Myocyte (in vitro differentiated cells): ENCODE measurements at regions not wholly inside any gene's neighbourhood (a gene's known extent, or its start where the extent isn't known, plus 50 kb on each side); places are given as distances from the start of the nearest gene placed in this dataset.
"Not testable (repeated sequence)": the region's sequence is repeated elsewhere in the genome, so short reads cannot be mapped to it uniquely, and the experiment has no call there.

Source experiments
- DNase-seq: peaks from one replicate; pipeline ENCODE4 v3.0.0-alpha.2; 2012; ENCODE audit warnings: low read depth

DNA sequence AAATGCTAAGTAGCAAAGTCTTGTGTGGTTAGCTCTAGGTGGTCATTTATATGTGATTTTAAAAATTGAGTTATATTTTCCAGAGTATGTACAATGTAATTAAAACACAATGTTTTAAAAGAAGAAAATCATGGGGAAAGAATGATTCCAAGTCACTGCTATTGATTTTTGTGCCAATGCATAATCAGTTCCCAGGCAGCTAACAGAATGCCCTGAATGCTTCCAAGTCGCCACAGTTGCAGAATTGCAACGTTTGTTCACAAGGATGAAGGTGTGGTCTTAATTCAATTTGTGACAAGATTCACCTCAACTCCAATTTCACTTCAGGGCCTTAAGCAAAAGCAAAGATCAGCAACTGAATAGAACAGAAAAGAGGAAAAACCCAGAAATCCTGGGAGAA, 200.4 kb downstream of the SPP2 start:
- no peak for DNase-seq

DNA sequence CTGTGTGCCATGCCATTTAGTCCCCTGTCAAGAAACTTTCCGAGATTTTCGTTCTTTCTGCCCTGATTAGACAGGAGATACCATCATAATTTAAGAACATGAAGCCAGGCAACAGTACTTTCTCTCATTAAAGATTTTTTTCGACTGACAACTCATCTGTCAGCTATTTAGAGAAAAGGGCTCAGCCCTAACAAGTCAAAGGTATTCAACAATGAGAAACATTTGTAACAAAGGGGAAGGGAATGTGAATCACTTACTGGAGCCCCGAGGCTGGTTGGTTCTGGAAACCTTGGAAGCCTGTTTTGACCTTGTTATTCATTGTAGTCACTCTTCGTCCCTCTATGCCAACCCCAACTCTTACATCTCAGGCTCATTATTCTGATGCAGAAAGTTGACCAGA, 199.4 kb downstream of the SPP2 start:
- DNase-seq: peak; percentile 64

DNA sequence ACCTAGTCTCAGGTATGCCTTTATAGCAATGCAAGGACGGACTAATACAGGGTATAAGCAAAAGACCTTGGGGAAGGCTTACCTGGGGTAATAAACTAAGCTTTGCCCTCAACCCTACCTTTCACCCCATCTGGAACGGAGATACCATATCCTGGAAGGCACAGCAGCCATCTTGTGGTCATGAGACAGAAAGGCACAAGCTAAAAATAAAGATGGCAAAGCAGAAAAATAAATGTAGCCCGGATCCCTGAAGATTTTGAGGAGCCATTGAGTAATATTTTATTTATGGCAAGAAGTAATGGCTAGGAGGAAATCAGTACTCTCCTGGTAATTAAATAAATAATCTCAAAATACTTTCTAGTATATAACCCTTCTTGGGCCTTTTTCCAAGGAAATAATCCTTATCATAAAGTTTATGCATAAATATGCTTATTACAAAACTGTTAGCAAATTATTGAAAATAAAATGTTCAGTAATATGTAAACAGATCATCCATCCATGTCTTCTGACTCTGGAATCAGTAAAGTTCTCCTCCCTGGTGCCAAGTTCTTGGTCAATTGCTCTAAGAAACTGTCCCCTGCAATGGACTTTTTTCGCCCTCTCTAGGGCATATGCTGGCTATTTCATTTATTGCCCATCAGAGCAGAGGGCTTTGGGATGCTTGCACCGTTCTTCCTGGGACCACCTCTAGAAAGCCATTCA, 198.7 kb downstream of the SPP2 start:
- no peak for DNase-seq

DNA sequence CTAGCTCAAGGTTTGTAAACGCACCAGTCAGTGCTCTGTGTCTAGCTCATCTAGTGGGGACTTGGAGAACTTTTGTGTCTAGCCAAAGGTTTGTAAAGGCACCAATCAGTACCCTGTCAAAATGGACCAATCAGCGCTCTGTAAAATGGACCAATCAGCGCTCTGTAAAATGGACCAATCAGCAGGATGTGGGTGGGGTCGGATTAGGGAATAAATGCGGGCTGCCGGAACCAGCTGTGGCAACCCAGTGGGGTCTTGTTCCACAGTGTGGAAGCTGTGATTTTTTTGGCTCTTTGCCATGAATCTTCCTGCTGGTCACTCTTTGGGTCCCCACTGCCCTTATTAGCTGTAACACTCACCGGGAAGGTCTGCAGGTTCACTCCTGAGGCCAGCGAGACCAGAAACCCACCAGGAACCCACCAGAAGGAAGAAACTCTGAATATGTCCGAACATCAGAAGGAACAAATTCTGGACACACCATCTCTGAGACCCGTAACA, 197.8 kb downstream of the SPP2 start:
- DNase-seq: not testable (repeated sequence)

DNA sequence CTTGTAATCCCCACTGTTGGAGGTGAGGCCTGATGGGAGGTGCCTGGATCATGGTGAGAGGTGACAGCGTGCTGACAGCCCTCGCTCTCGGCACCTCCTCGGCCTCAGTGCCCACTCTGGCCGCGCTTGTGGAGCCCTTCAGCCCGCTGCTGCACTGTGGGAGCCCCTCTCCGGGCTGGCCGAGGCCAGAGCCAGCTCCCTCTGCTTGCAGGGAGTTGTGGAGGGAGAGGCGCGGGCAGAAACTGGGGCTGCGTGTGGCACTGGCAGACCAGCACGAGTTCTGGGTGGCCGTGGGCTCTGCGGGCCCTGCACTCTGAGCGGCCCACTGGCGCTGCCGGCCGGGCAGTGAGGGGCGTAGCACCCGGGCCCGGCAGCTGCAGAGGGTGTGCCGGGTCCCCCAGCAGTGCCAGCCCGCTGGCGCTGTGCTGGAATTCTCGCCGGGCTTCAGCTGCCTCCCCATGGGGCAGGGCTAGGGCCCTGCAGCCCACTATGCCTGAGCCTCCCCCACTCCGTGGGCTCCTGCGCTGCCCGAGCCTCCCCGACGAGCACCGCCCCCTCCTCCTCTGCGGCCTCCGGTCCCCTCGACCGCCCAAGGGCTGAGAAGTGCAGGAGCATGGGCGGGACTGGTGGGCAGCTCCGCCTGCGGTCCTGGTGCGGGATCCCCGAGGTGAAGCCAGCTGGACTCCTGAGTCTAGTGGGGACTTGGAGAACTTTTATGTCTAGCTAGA, 197.1 kb downstream of the SPP2 start:
- DNase-seq: no peak

DNA sequence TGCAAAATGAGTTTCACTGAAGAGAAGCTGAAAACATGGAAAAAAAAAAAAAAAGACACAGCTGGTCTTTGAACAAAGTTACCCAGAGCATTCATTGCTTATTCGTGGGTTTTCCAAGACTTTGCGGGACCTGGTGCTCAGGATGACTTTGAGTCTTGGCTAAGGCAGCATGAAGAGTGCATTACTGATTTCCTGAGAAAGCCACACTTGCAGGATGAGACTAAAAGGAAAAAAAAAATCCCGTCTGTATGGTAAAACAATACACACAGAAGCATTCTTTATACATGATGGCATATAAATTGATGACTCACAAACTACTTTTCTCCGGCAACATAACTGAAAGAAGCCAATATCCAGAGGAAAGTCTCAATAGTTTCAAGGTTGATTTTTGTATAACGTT, 195.4 kb downstream of the SPP2 start:
- DNase-seq: peak; percentile 60

DNA sequence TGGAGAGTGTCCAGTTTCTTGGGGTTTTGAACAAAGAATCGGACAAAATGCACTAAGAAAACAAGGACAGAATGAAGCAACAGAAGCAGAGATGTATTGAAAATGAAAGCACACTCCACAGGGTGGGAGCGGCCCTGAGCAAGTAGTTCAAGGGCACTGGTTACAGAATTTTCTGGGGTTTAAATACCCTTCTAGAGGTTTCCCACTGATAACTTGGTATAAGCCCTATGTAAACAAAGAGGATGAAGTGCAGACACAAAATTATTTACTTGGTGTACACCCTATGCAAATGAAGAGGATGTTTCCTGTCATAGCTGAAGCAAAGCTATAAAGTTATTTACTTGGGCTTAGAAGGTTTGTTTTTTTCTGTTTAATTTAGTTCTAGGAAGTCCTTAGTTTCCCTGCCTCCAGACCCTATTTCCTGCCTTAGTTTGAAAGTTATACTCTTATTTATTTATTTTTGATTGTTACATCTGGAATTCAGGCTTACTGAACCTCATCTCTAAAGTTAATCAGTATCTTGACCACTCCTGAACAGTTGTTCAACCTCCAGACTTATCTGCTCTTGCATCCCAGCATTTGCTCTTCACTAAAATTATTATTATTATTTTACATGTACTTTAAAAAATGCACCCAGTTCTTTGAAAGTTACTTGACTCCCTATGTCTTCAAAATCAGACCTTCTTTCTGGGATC, 193.5 kb downstream of the SPP2 start:
- DNase-seq: peak; percentile 36

DNA sequence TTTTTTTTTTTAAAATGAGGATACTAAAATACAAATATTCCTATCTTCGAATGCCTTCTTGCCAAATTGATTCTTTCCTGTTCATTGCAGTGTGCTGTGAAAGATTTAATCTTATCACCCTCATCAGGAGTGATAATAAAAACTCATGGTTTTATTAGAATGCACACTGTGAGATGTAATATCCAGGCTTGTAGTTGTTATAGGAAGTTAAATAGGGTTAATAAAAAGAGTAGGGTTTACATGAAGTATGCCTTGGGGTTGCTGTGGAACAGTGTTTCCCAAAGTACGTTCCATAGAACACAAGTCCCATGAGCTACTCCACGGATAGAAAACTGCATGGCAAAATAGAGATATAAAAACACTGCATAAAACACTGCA, 191.9 kb downstream of the SPP2 start:
- DNase-seq: no peak

DNA sequence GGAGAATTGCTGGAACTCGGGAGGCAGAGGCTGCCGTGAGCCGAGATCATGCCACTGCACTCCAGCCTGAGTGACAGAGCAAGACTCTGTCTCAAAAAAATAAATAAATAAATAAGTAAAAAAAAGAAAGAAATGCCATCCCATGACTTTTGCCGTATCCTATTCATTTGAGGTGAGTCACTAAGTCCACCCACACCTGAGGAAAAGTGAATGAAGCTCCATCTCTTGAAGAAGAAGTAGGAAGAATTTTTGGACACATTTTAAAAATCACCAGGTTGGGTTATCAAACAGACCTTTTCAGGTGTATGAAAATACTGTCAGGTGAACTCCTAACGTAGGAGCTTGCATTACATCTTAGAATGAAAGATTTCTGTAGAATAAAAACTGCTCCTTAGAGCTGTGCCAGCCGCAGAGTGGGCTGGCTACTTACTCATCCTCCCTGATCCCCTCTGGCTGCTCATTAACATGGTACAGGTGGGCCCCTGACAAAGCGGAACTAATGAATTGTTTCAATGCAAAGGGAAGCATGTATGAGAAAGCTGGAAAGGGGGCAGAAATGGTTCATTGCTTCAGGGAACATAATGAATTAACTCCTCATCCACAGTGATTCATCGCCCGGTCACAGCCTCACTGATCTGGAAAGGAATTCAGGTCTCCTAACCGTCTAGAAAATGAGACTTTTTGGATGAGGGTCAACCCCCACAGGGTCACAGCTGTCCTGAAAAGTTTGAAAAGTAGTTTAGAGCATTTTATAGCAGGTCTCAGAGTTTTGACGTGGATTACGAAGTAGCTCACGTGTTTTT, 191.4 kb downstream of the SPP2 start:
- peak; percentile 54 for DNase-seq

DNA sequence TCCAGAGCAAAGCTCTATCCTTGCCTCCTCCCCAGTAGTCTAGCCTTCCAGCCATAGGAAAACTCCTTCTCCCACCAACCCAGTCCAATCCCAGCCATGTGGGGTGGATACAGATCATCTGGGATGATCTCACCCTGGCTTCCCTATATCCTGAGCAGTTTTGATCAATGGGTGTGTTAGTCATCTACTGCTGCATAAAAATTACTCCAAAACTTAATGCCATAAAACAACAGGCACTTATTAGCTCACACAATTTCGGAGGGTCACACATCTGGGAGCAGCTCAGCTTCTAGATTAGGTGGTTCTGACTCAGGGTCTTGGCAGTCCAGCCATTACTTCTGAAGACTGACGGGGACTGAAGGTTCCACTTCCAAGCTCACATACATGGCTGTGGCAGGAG, 190.4 kb downstream of the SPP2 start:
- no peak for DNase-seq

DNA sequence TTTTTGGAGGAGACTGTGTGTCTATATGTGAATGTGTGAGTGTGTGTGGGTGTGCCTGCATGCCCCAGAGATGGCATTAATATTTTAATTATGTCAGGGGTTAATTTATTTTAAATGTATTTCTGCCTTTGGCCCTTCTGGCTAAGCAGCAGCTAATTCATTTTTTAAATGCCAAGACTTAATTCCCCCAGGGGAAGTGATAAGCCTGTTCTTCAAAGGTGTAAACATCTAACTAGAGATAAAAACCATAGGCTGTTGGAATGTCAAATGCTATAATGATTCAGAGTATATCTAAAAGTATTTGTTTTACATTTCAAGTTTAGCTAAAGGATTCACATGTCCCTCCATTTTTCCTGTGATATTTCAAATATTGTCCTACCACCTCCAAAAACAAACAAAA, 184.7 kb downstream of the SPP2 start:
- DNase-seq: no peak

DNA sequence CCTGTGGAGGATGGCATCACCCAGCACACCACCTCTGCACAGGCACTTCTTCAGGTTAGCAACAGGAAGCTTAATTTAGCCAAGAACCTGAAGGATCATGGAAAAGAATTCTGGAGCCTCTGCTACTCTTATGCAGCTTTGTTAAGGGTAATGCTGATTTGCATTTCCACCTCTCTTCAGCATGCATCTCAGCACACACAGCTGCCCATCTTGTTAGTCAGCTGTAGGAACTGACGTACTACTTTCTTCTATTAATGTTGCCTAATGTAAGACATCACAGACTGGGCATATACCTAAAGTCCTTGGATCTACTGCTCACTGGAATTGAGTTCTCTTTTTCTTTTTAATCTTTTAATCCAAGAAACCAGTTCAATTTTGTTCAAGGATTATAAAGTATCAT, 181.0 kb downstream of the SPP2 start:
- no peak for DNase-seq

DNA sequence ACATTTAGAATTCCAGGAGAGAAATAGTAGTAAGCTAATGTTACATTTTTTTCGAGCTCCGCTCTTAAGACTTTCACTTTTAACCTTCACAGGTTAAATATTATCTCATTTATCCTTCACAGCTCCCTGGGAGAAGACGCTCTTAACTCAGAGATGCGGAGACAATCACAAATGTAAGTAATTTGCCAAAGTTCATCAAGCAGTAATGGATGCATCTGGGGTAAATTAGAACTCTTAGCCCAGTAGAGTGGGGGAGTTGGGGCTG, 168.5 kb downstream of the SPP2 start:
- DNase-seq: no peak

DNA sequence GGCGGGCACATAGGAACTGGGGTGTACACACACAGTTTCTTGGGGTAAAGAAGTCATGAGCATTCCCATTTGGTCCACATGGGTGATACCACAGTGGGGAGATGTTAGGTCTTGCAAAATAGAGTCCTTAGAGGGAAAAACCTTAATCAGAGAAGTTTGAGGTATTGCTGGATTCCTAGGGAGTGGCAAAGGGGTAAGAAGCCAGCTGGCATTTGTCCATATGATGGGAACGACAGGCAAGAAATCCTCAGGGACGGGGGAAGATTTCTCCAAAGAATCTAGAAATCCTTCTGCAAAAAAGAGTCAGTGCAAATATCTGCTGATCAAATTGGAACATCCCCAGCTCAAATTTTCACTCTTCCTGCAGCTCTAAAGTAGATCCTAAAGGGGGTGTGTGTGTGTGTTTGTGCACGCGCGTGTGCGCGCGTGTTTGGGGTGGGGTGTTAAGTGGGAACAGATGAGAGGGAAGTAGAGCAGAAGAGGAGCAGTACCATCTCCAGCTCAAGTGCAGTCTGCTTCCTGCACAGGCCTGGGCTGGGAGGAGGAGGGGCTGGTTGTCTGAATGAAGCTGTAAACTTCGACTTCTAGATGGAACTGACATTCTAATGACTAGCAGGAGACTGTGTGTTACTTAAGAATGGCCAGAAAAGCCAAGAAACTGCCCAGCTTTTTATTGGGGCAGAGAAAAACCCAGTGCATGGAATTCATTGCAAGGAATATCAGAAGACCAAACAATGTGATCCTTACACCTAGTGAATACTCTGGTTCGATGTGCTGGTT, 168.0 kb downstream of the SPP2 start:
- DNase-seq: peak; percentile 24

DNA sequence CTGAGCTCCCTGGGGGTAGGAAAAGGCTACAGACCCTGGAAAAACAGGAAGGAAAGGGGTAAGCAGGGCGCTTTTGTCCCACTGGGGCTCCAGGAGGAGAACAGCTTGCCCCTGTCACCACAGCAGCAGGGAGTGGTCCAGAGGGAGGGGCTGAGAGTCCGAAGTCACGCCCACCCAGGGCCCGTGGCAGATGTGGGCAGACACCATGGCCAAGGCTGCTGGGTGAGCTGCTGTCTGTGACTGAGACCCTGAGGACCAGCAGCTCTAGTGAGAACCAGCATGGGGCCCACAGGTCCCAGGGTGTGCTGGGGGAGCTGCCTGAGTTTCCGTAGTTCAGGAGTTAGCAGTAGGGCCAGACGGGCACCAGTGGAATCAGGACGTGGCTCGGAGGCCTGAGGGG, 162.0 kb downstream of the SPP2 start:
- no peak for DNase-seq

DNA sequence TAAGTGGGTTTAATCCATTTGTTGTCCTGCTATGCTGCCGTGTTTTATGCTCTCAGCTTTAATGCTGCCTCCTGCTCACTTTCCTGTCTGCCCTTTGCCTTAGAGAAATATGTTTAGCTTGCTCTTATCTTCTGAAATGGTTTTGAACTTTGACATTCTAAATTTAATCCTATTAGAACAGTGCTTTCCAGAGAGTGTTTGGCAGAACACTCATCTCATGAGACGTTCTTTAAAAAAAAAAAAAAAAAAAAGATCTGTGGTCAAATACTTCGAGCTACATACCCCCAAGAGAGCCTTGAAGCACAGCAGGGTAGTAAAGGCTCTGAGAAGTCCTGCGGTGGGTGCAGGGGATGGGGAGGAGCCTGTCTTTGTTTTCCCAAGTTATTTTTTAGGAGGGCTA, 161.3 kb downstream of the SPP2 start:
- no peak for DNase-seq

DNA sequence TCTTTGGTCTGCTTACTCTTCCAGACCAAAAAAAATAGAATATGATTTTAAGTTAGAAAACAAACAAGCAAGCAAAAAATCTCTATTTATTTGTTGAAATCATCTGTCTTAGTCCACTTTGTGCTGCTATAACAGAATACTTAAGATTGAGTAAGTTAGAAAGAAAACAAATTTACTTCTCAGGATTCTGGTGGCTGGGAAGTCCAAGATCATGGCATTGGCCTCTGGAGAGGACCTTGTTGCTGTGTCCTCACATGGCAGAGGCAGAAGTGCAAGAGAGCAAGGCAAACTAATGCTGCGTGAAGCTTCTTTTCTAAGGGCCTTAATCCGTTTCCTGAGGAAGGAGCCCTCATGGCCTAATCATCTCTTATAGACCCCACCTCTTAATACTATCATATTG, 156.2 kb downstream of the SPP2 start:
- no peak for DNase-seq

DNA sequence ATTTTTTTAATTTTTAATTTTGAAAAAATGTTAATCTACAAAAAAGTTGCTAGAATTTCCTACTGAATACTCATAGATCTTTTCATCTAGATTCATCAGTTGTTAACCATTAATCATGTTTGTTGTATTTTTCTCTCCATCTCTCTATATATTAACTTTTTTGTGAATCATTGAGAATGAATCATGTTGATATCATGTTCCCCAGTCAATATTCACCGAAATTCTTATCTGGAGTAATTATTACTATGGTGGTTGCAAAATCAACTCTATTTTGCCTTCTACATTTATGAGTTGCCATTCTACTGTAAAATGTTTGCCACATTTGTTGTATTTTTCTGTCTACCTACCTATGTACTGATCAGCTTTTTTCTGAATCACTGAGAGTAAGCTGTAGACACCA, 154.0 kb downstream of the SPP2 start:
- DNase-seq: no peak

DNA sequence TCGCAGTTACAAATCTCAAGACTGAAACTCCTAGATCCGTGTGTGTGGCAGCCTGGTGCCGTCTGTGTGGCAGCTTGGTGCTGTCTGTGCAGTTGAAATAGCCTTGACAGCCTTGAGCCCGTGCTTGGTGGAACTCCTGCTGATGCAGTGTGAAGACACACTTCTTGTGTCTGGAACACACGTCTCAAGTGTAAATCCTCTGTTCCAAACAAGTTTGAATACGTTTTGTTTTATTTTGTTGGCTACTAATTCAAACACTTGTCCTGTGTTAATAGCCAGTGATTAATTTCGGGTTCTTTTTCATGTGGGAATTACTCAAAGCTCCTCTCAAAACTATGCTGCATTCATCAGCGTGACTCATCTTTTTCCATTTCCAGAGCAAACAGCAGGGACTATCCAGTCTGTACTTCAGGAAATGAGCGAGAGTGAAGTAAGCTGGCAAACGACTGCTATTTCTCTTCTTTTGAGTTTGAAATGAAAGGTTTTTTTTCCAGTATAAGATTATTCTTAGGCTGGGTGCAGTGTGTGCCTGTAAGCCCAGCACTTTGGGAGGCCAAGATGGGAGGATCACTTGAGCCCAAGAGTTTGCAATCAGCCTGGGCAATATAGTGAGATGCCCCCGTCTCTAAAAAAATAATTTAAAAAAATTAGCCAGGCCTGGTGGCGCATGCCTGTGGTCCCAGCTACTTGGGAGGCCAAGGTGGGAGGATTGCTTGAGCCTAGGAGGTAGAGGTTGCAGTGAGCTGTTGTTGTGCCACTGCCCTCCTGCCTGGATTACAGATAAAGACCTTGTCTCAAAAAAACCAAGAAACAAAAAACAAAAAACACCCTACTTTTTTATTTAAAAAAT, 152.9 kb downstream of the SPP2 start:
- peak; percentile 89 for DNase-seq

DNA sequence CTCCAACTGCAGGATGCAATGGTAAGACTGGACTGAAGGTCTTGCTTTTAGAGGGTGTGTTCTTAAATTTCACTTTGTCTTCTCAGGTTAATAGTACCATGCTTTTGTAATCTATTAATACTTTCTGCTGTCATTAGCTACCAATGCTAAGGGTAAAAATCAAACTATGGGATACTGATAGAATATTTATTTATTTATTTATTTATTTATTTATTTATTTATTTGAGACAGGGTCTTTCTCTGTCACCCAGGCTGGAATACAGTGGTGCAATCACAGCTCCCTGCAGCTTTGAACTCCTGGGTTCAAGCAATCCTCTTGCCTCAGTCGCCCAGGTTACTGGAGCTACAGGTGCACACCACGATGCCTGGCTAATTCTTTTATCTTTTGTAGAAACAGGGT, 152.1 kb downstream of the SPP2 start:
- no peak for DNase-seq
